ENCODE measurements at regions not wholly inside any gene's neighbourhood (a gene's known extent, or its start where the extent isn't known, plus 50 kb on each side); places are given as distances from the start of the nearest gene placed in this dataset.
"Not testable (repeated sequence)": the region's sequence is repeated elsewhere in the genome, so short reads cannot be mapped to it uniquely, and the experiment has no call there.

GRCh38 chr10:114872519-114873087 is 51.0 kb downstream of the FHIP2A start:
- DNase-seq (ENCODE audit: low spot score), result no peak

DNA sequence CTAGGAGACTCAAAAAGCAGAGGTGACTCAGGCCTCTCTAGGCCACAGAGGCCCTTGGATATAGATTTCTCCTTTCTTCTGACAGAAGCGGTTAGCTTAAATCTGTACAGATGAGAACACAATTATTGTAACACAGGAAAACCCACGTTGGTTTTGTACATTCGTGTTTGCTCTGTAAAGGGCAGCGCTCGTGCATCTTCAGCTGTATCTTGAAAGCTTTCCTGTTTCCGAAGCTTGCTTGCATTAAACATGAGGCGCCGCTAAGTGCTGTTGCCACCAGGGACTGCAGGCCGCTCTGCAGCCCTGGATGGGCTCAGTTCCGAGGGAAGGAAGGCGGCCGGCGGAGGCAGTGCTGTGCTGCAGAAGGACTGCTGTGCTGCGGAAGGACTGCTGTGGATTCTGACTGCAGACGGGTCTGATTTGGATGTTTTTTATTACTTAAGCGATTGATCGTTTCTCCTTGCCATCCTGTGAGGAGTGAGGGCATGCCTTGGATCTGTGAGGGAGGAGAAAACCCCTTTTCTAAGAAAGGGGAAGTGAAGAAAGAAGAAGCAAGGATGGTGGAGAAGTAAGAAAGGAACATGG is 53.3 kb downstream of the FHIP2A start:
- DNase-seq (ENCODE audit: low spot score), result no peak

- not testable (repeated sequence) for DNase-seq (ENCODE audit: low spot score)
These were observed 54.1 kb downstream of the FHIP2A start for GRCh38 chr10:114875590-114876081.

GRCh38 chr10:114876169-114876568 is 54.6 kb downstream of the FHIP2A start:
- no peak for DNase-seq (ENCODE audit: low spot score)

GRCh38 chr10:114876602-114877300 is 55.2 kb downstream of the FHIP2A start:
- DNase-seq (ENCODE audit: low spot score), result peak; percentile 74

- no peak for DNase-seq (ENCODE audit: low spot score)
These were observed 55.7 kb downstream of the FHIP2A start for GRCh38 chr10:114877301-114877644.

- no peak for DNase-seq (ENCODE audit: low spot score)
These were observed 57.5 kb downstream of the FHIP2A start for GRCh38 chr10:114879093-114879492.

GRCh38 chr10:114879541-114880158 is 58.1 kb downstream of the FHIP2A start:
- no peak for DNase-seq (ENCODE audit: low spot score)

GRCh38 chr10:114881417-114881816 is 56.6 kb upstream of the TRUB1 start:
- peak; percentile 51 for DNase-seq (ENCODE audit: low spot score)

GRCh38 chr10:114881901-114882300 is 56.1 kb upstream of the TRUB1 start:
- no peak for DNase-seq (ENCODE audit: low spot score)

DNA sequence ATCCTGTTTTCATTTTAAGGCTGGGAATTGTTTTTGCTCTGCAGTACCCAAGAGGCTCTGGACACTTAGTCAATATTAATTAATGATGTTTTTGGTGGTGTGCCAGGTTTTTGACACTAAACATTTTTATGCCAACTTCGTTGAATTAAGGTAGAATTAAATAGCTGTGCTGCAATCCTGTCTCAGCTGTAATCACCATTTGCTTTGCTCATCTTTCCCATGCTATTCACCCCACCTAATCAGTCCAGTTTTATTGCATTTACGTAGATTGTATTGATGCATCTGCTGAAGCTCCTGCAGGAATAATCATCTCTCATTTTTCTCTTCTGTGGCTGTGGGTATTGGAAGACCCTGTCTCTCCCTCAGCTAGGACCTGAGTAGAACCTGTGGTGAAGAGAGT is 52.6 kb upstream of the TRUB1 start:
- no peak for DNase-seq (ENCODE audit: low spot score)

Data from A172 (cell line).